Left colon (tissue), 2 donors: ENCODE measurements at regions not wholly inside any gene's neighbourhood (a gene's known extent, or its start where the extent isn't known, plus 50 kb on each side); places are given as distances from the start of the nearest gene placed in this dataset.

Source experiments
- ATAC-seq: fragments of 200-7000 bp; cut with Tn5 transposase; one replicate; pipeline ENCODE4 v1.9.1; 2020; ENCODE audit warnings: mild to moderate bottlenecking, moderate library complexity
- DNase-seq, 2 donors: peaks; one replicate each; pipeline ENCODE4 v3.0.0-alpha.2; 2020
- intact Hi-C, 2 donors: fragments of 100-400 bp; cut with DNase I in 1 of 2; cut with micrococcal nuclease in 1 of 2; formaldehyde crosslinking; loops; one replicate each; pipeline versions ENCODE4 v1.11.2 to v1.14.0; 2022; cut with DNase I, micrococcal nuclease
- donor health status: DM: no; HTN: no; CAD: no.
- donor health status: DM: yes; HTN: yes; CAD: no.

DNA sequence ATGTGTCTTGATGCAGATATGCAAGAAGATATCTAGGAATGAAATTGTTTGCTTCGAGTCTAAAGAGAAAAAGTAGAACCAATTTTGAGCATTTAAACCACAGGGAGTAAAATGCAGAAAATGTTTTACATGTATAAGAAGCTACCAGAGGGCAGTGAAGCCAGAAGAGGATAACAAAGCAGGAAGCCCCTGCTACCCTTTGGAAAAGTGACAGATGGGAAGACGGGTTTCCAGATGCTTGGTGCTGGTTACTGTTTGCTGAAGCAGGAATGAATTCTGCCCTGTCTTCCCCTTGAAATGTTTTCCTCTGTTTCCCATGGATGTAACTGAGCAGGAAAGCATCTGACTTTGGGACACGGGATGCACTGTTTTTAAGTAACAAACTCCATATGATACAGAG is 822.2 kb downstream of the MRPL39 start:
- DNase-seq (no peak), ATAC-seq (no peak)
- intact Hi-C loops, result no loop called here

DNA sequence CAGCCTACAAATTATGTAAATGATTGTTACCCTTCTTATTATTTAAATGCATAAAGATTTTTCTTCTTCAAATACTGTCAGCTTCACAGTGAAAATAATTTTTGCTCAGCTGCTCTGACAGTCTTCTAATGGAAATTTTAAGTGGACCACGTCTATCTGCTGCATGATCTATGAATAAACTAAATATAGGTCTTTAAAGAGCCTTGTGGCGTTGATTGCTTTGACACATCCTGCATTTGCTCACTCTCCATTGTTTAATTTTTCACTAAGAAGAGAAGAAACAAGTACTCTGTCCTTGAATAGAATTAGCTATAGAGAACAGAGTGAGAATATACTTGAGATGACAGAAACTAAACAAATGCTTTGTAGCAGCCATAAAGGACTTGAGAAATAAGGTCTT is 826.1 kb downstream of the MRPL39 start:
- DNase-seq, result no peak
- no peak for ATAC-seq
- intact Hi-C loops, result no loop called here

- ATAC-seq, result no peak
- DNase-seq, result no peak
- intact Hi-C loops, result no loop called here
Measured at GRCh38 chr21:24759348-24760075, 847.8 kb downstream of the MRPL39 start.

DNA sequence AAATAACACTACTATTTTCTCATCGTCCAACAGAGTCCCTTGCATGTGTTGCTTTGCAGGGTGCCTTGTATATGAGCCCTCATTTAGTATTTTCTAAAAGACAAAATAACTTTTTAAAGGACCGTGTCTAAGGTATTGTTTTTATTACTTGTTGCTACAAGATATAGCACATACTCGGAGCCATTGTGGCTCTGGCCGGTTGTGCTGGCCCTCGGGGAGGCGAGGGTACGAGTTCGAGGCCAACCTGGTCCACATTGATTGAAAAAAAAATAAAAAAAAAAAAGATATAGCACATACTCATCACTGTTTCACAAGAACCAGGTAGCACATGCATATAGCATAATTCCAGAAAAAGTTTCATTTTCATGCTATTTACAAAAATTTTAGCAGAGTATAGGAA is 869.2 kb downstream of the MRPL39 start:
- ATAC-seq, result no peak
- intact Hi-C loops, result no loop called here
- DNase-seq, result no peak

DNA sequence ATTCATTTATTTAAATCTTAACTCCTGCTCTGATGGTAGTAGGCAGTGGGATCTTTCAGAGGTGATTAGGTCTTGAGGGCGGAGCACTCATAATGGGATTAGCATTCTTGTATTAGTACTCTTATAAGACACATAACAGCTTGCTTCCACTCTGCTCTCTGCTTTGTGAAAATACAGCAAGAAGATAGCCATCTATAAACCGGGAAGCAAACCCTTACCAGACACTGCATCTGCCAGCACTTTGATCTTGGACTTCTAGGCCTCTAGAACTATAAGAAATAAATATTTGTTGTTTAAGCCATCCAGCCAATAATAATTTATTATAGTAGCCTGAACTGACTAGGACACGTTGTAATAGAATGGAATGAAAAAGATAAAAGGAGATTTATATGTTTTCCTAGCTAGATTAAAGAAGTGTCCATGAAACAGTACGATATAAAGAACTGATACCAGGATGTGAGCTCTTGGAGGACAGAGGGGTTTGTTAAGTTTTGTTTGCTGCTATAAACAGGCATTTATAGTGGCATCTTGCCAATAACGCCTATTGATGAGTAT is 869.9 kb downstream of the MRPL39 start:
- no peak for ATAC-seq

GRCh38 chr21:24730661-24731060 is 876.6 kb downstream of the MRPL39 start:
- intact Hi-C loops, result no loop called here
- ATAC-seq, result no peak
- no peak for DNase-seq

More for the DNA sequence above, 869.9 kb downstream of the MRPL39 start:
- DNase-seq, result no peak
- intact Hi-C loops, result no loop called here

- intact Hi-C loops, result no loop called here
- ATAC-seq (no peak), DNase-seq (no peak)
Measured at GRCh38 chr21:24729568-24729967, 877.7 kb downstream of the MRPL39 start.

DNA sequence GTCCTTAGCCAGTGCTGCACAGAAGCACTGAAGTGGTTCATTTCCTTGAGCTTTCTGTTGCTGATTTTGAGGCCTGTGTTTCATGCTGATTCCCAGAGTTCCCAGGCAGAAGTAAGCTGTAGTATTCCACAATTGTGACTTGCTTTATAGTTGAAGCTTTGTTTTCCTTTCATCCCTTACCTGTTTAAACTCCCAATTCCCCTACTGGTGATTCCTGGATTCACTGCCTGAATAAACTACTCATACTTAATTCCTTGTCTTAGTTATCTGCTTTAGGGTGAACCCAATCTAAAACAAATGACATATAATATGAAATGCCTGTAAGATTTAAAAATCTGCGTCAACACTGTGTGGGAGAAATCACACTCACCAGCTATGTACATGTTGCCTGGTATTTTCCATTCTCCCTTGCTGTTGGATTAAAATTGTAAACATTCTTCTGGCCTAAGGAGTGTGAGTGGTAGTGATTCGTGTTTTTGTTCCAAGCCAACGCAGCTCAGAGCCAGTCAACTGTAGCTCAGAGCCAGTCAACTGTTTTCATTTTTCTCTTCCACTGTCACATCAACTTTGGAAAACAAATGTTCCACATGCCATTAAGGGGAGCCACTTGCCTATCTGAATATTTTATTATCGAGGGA is 879.4 kb downstream of the MRPL39 start:
- DNase-seq, result no peak
- intact Hi-C loops, result no loop called here
- no peak for ATAC-seq

DNA sequence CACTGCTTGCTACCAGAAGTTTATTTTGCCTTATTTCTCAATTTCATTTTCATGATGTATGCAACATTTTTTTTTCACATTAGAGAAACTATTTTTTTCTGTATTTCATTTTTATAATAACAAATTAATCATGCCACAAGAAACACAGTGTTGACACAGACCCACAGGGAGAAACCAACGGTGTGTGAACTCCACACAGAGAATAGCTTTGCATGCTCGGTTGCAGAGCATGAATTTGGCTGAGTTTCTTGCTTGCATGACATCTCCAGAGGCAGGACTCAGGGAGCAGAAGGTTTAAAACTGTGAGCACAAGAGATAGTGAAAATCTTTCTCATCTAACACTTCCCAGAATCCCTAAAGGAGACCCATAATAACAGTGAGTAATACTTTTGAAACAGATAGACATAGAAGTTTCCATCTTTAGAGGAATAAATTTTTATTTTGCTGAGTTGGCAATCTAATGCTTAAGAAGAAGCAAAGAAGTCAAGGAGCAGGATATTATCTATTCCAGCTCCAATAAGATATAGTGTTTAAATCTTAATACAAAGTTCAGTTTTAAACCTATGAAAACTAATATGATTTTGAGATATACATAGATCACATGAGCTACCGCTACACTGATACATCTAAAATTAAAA is 890.9 kb downstream of the MRPL39 start:
- DNase-seq (no peak), ATAC-seq (no peak)
- intact Hi-C loops, result no loop called here

DNA sequence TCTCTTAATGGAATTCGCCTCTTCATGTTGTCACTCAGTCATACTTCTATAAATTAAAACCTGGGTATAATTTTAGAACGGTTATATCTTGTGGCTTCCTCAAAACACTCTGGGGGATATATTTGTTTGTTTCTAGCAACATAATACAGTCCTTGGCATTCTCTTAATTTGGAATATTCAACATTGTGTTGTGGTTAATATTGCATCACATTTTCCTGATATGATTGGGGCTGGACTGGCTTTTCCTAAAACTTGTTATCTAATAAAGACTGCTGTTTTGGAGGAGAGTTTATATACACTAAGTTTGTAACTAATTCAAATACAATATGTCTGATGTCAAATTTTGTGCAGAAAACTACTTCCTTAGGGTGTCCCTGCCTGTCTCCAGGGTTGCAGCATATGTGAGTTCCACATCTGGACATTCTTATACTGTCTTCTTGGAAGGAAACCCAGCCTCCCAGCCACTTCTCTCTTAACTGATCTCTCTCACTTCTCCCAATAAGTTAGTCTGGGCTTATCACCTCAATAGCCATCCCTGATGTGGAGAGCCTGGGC is 892.6 kb downstream of the MRPL39 start:
- intact Hi-C loops, result no loop called here
- DNase-seq (no peak), ATAC-seq (no peak)

GRCh38 chr21:24705201-24705600 is 902.1 kb downstream of the MRPL39 start:
- no peak for DNase-seq
- ATAC-seq, result no peak
- intact Hi-C loops, result no loop called here

DNA sequence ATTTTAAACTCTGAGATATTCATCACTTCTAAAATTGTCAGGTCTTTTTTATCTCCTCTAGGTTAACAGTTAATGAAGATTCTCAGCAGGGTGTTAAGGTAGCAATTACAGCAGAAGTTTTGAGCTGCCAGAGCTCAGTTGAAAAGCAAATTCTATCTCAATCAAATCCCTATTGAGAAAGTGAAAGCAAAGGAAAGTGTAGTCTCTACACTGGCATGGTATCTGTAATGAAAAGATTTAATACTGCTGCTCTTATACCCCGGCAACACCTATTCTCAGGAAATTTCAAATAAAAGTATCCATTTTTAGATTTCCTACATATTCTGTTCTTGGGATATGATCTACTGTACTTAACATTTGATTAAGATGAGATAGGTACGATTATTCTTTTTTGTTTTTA is 913.5 kb downstream of the MRPL39 start:
- ATAC-seq, result no peak
- no peak for DNase-seq
- intact Hi-C loops, result no loop called here

- intact Hi-C loops, result no loop called here
- DNase-seq (no peak), ATAC-seq (no peak)
Measured at GRCh38 chr21:24681456-24681855, 925.8 kb downstream of the MRPL39 start.

DNA sequence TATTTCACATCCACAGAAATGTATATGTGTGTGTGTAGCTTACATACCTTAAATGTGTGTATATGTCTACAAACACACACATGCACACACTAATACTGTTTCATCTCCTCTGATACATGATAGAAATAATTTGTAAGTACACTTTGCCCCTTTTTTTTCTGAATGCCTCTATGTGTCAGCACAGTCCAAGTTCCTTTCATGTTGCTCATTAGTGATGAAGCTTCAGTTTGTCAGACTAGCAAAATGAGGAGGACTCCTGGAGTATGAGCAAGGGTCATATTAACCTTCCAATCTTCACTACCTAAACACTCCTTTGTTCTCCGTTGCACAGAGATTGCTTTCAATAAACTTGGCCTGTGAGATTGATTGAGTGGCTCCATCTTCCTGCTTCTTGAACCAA is 935.4 kb downstream of the MRPL39 start:
- ATAC-seq (no peak), DNase-seq (no peak)
- intact Hi-C loops, result no loop called here

- intact Hi-C loops, result no loop called here
- no peak for DNase-seq
- no peak for ATAC-seq
Measured at GRCh38 chr21:24658926-24659325, 948.4 kb downstream of the MRPL39 start.

DNA sequence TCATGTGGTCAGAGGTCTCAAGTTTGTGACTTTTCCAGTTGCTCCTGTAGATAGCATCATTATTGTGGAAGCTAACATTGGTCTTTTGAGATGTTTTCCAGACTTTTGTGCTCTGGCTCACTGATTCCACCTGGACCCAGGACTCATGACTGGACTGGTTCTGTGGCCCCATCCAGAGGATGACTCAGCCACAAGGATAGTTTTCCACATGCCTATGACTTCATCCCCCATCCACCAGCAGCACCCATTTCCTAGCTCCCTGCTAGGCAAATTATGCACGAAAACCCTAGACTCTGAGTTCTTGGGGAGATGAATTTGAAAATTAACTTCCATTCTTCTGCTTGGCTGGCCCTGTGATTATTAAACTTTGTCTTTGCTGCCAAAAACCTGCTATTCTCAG is 949.3 kb downstream of the MRPL39 start:
- ATAC-seq (no peak), DNase-seq (no peak)
- intact Hi-C loops, result no loop called here

DNA sequence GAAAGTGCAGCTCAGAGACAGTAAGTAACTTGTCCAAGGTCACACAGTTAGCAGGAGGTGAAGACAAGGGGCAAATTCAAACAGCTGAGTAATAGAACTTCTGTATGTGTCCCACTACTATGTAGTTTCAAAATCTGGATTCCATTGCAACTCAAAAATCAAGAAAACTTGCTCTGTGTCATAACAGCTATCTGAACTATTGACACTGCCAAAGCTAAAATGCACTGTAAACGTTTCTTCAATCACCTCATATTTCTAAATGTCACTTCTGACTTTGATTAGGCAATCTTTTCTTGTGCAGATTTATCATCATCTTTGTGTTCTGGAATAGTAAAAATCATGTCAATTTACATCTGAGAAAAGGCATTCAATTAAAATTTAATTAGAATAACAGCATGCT is 957.6 kb downstream of the MRPL39 start:
- DNase-seq (no peak), ATAC-seq (no peak)
- intact Hi-C loops, result no loop called here

GRCh38 chr21:24636696-24637095 is 970.6 kb downstream of the MRPL39 start:
- no peak for DNase-seq
- intact Hi-C loops, result no loop called here
- ATAC-seq, result no peak

DNA sequence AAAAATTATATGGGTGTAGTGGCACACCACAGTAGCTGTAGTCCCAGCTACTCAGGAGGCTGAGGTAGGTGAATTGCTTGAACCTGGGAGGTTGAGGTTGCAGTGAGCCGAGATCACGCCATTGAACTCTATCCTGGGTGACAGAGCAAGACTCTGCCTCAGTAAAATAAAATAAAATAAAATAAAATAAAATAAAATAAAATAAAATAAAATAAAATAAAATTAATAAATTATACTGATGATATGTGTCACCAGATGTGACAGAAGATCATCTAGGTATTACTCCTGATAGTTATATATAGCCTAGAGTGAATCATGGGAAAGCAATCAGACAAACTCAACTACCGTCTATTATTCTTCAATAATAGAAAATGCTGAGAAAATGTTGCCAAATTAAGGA is 972.5 kb downstream of the MRPL39 start:
- DNase-seq, result no peak
- no peak for ATAC-seq
- intact Hi-C loops, result no loop called here

- intact Hi-C loops, result no loop called here
- ATAC-seq, result no peak
- DNase-seq, result no peak
Measured at GRCh38 chr21:24628536-24628935, 978.7 kb downstream of the MRPL39 start.
